ENCODE measurements at regions not wholly inside any gene's neighbourhood (a gene's known extent, or its start where the extent isn't known, plus 50 kb on each side); places are given as distances from the start of the nearest gene placed in this dataset.

GRCh38 chr14:65360144-65360784 is 52.3 kb upstream of the FUT8 start:
- FAIRE-seq = no peak

- no peak for FAIRE-seq
These were observed 50.6 kb upstream of the FUT8 start for GRCh38 chr14:65361920-65362319.
